ENCODE measurements at regions not wholly inside any gene's neighbourhood (a gene's known extent, or its start where the extent isn't known, plus 50 kb on each side); places are given as distances from the start of the nearest gene placed in this dataset.

- H3K4me1 ChIP-seq (ENCODE audit: insufficient read depth, low read length) = peaks cover 12% of the 10 kb centered on the region; the same call in 1 of the 2 replicates
- no peaks in the 10 kb centered on the region for H3K36me3 ChIP-seq (ENCODE audit: low read depth, low read length)
- no peak overlapping the region for H3K27ac ChIP-seq (ENCODE audit: low read length)
- no peaks in the 10 kb centered on the region for H3K9me2 ChIP-seq (replicated peaks; ENCODE audit: low read length)
- no TSS peak for BruUV-seq (replicated peaks)
- ChIA-PET CTCF (no interaction called here), POLR2A (ENCODE audit: unreplicated experiment) (no interaction called here)
- intact Hi-C loops (cut with micrococcal nuclease) = no loop called here
- no peaks in the 10 kb centered on the region for H3K9me3 ChIP-seq (ENCODE audit: low read length)
- no peak for TF ChIP-seq EZH2 (IDR thresholded peaks at IDR 0.05; ENCODE audit: low read length, unreplicated experiment)
- no peak for TF ChIP-seq CTCF (conservative IDR thresholded peaks at IDR 0.05; ENCODE audit: low read depth, low read length)
- TF ChIP-seq EZH2phosphoT487 (IDR thresholded peaks at IDR 0.05; ENCODE audit: borderline replicate concordance, low read length) = no peak
- no peaks in the 10 kb centered on the region for H4K20me1 ChIP-seq (ENCODE audit: low read length)
- no peak for ATAC-seq
- no peaks in the 10 kb centered on the region for H3F3A ChIP-seq (ENCODE audit: low read length, unreplicated experiment)
- no peak overlapping the region for H3K9ac ChIP-seq (ENCODE audit: low read length)
- no peak overlapping the region for H3K4me3 ChIP-seq (ENCODE audit: low read length)
- DNase-seq = no peak
- no peaks in the 10 kb centered on the region for H3K79me2 ChIP-seq (ENCODE audit: low read length)
- no peak overlapping the region for H3K4me2 ChIP-seq (ENCODE audit: low read length)
- no peak overlapping the region for H2AFZ ChIP-seq (ENCODE audit: low read length)
- H3K27me3 ChIP-seq (ENCODE audit: low read length) = no peaks in the 10 kb centered on the region
Measured at GRCh38 chr13:90713441-90714133, 633.9 kb upstream of the MIR17HG start.

- Histone ChIP-seq H3K4me3 (ENCODE audit: low read length) (no peak overlapping the region), H3K36me3 (ENCODE audit: low read depth, low read length) (no peaks in the 10 kb centered on the region), H3K9me2 (replicated peaks; ENCODE audit: low read length) (no peaks in the 10 kb centered on the region), H3K27ac (ENCODE audit: low read length) (no peak overlapping the region), H3K9ac (ENCODE audit: low read length) (no peak overlapping the region), H3K27me3 (ENCODE audit: low read length) (no peaks in the 10 kb centered on the region), H2AFZ (ENCODE audit: low read length) (no peak overlapping the region), H3K4me1 (ENCODE audit: insufficient read depth, low read length) (peaks cover 12% of the 10 kb centered on the region; the same call in 1 of the 2 replicates), H3F3A (ENCODE audit: low read length, unreplicated experiment) (no peaks in the 10 kb centered on the region), H4K20me1 (ENCODE audit: low read length) (no peaks in the 10 kb centered on the region), H3K79me2 (ENCODE audit: low read length) (no peaks in the 10 kb centered on the region), H3K4me2 (ENCODE audit: low read length) (no peak overlapping the region), H3K9me3 (ENCODE audit: low read length) (no peaks in the 10 kb centered on the region)
- no peak for DNase-seq
- ChIA-PET POLR2A (ENCODE audit: unreplicated experiment) (interaction anchor here (0.7 kb wide), 1 partner anchor 122 kb away, joined by 3 read pairs; no protein-coding TSS in a partner anchor), CTCF (no interaction called here)
- BruUV-seq (replicated peaks) = no TSS peak
- no peak for TF ChIP-seq CTCF (conservative IDR thresholded peaks at IDR 0.05; ENCODE audit: low read depth, low read length)
- TF ChIP-seq EZH2phosphoT487 (IDR thresholded peaks at IDR 0.05; ENCODE audit: borderline replicate concordance, low read length) = no peak
- no peak for TF ChIP-seq EZH2 (IDR thresholded peaks at IDR 0.05; ENCODE audit: low read length, unreplicated experiment)
- no peak for ATAC-seq
- intact Hi-C loops (cut with micrococcal nuclease) = no loop called here
Measured at GRCh38 chr13:90715485-90715884, 632.0 kb upstream of the MIR17HG start.

- no TSS peak for BruUV-seq (replicated peaks)
- Histone ChIP-seq H3K27me3 (ENCODE audit: low read length) (no peaks in the 10 kb centered on the region), H3K36me3 (ENCODE audit: low read depth, low read length) (no peaks in the 10 kb centered on the region), H3K4me1 (ENCODE audit: insufficient read depth, low read length) (peaks cover 12% of the 10 kb centered on the region; the same call in 1 of the 2 replicates), H4K20me1 (ENCODE audit: low read length) (no peaks in the 10 kb centered on the region), H3K9me3 (ENCODE audit: low read length) (no peaks in the 10 kb centered on the region), H3K9me2 (replicated peaks; ENCODE audit: low read length) (no peaks in the 10 kb centered on the region), H3K9ac (ENCODE audit: low read length) (no peak overlapping the region), H2AFZ (ENCODE audit: low read length) (no peak overlapping the region), H3F3A (ENCODE audit: low read length, unreplicated experiment) (no peaks in the 10 kb centered on the region), H3K4me3 (ENCODE audit: low read length) (no peak overlapping the region), H3K27ac (ENCODE audit: low read length) (no peak overlapping the region), H3K4me2 (ENCODE audit: low read length) (peak overlapping the region; percentile 24; the same call in 1 of the 2 replicates), H3K79me2 (ENCODE audit: low read length) (no peaks in the 10 kb centered on the region)
- TF ChIP-seq EZH2 (IDR thresholded peaks at IDR 0.05; ENCODE audit: low read length, unreplicated experiment) = no peak
- TF ChIP-seq CTCF (conservative IDR thresholded peaks at IDR 0.05; ENCODE audit: low read depth, low read length) = no peak
- no peak for TF ChIP-seq EZH2phosphoT487 (IDR thresholded peaks at IDR 0.05; ENCODE audit: borderline replicate concordance, low read length)
- POLR2A ChIA-PET (ENCODE audit: unreplicated experiment) = no interaction called here
- DNase-seq (peak; percentile 57), ATAC-seq (peak; percentile 84)
- intact Hi-C loops (cut with micrococcal nuclease) = no loop called here
- CTCF ChIA-PET = no interaction called here
Measured at GRCh38 chr13:90717451-90717936, 630.0 kb upstream of the MIR17HG start.
